GM21360 (cell line): ENCODE measurements at regions not wholly inside any gene's neighbourhood (a gene's known extent, or its start where the extent isn't known, plus 50 kb on each side); places are given as distances from the start of the nearest gene placed in this dataset.

Experiments used
- ATAC-seq: cut with Tn5 transposase; IDR thresholded peaks from one replicate; pipeline ENCODE4 v1.9.1; 2021; ENCODE audit warnings: mild to moderate bottlenecking, moderate library complexity; ENCODE audit not compliant: unreplicated experiment

DNA sequence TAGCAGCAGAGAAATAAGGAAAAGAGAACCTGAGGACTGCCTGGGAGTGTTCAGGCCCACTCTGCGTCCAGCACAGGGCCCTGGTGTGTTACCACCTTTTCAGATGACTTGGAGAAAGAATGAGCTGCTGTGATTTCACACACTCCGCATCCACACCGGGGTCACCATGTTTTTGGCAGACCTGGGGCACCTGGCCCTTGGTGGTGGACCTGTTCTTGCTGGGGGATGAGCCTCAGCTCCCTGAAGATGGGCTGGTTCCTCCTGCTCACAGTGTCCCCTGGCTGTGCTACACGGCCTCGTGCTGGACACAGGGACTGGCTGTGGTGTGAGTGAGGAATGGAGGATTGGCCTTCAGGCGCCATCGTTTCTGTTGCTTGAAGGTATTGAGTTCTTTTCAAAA lies 1381.4 kb downstream of the TBC1D22A start:
- ATAC-seq, result no peak

DNA sequence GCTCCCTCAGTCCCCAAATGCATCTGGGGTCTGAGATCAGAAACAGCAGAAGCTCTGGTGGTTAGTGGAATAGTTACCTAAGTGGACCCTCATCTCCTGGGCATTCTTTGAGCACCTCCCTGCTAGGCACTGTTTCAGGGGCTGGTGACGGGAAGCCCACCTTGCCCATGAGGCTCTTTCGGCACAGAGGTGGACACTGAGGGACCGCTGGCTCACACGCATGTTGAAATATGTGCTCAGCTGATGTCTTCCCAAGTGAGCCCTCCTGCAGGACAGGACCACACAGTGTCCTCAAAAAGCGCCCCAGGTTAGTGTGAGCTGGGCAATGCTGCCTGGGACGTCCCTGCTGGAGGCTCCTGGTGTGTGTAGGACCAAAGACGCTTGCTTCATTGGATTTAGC lies 1379.9 kb downstream of the TBC1D22A start:
- ATAC-seq, result no peak

DNA sequence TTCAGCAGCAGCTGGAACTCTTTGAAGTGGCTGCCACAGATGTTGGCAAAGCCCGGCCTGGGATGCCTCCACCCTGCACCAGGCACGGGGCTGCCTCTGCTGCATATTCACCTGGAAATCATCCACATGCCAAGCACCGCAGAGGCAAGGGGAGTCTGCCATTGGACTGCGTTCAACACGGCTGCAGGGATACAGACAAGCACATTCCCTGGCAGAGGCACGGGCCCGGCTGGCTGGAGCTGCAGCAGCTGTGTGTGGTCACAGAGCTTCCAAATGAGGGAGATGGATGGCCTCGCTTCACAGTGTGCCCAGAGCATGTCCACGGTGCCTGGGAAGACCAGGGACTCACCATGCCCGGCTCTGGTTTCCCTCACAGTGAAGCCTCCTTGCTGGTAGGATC lies 1378.9 kb downstream of the TBC1D22A start:
- ATAC-seq, result no peak

DNA sequence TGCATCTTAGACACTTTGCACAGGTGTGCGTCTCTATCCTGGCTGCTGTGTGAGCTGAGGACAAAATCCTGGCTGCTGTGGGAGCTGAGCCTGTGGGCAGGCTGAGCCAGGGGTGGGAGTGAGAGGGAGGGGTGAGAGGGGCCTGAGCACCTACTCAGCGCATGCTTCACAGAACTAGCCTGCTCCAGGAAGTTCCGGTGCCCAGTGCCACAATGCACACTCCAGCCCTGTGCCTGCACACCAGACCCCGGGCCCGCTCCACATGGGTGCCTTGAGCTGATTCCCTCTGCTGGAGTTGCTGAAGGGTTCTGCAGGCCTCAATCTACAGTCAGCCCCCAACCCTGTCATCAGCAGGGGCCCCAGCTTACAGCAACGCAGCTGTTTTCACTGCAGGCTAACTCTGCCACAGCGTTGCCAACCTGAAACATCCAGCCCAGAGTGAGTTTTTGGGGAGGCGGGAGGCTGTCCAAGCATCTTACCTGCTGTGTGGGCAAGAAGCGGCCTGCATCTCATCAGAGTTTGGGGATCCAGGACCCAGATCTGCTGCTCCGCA lies 1377.9 kb downstream of the TBC1D22A start:
- ATAC-seq, result no peak

DNA sequence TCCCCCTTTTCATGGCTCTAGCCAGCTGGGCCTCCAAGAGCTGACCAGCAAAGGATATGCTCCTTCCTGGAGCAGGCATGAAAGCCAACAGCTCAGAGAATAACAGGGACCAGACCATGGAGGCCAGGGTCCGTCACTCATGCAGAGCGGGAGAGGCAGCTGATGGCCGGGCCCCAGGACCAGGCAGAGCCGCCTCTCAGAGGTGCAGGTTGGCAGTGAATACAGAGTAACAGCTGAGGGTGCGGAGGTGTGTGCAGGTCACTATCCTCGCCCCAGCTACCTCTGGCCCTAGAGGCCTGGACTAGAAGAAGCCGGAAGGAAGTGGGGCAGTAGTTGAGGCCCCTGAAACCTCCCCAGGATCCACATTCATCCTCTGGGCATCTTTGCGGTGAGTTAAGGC lies 1377.3 kb downstream of the TBC1D22A start:
- no peak for ATAC-seq

DNA sequence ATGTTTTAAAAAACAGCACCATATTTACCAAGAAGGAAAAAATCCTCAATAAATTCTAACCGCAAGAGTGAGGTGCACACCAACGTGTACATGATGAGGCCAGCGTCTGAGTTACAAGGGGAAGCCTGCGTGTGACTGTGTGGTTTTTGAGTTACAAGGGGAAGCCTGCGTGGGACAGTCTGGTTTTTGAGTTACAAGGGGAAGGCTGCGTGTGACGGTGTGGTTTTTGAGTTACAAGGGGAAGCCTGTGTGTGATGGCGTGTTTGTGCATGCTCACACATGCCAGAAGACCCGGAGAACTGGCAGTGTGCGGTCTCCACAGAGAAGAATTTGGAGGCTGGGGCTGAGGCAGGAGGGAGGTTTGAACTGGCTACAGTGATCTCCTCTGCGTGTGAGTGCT lies 1376.4 kb downstream of the TBC1D22A start:
- ATAC-seq, result no peak

DNA sequence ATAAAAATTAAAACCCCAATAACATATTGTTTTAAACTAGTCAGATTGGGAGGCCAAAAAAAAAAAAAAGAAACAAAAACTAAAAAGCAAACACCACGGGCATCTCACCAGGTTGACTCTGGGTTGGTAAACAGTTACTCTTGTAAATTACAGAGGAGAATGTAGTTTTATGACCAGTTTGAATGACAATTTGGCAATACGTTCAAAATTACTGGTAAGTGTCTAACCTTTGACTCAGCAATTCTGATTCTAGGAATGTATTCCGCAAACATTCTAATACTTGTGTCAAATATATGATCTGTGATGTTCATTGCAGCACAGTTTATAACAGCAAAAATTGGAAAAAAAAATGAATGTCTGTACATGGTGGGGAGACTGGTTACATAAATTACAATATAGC lies 1376.0 kb downstream of the TBC1D22A start:
- ATAC-seq, result no peak

DNA sequence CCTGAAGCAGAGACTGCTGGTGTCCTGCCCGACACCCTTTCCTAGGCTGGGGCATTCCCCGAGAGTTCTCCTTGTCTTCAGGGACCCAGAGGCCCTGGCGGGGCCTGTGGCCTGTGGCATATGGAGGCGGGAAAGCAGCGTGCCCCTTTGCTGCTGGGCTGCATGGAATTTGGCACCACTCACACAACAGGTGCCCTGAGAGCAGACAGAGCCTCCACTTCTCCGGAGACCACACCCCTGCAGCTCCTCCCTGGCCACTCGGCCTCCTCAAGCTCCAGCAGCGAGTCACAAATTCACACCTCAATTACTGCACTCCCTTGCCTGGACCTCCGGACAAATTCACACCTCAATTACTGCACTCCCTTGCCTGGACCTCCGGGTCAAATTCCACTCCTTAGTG lies 1375.2 kb downstream of the TBC1D22A start:
- ATAC-seq, result no peak

DNA sequence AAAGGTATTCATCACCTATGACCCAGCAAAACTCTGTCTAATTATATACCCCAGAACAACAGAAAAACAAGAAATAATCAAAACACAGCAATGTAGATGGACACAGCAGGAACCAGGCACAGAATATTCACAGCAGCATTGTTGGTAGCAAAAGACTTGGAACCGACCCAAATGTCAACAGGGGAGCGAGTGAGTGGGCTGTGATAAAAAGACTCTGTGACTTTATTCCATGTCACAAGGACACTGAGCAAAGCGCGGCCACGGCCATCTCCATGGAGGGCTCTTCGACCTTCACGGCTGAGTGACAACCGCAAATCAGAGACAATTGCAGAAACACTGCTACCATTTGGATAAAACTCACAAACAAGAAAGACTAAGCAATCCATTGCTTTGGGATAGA lies 1373.1 kb downstream of the TBC1D22A start:
- no peak for ATAC-seq

DNA sequence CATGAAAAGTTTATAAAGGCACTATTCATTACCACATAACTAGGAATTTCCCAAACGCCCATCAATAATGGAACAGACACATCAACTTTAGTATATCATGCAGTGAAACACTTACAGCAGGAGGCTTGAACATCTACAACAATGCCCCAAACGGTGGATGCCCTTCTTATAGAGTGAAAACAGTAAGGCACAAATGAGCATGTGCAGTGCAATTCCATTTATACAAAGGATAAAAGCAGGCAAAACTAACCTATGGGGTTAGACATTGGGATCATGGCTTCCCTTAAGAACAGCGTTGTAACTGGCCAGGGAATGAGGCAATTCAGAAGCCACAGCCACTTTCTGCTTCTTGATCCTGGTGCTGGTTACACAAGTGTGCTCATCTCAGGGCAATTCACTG lies 1363.0 kb downstream of the TBC1D22A start:
- ATAC-seq, result no peak

DNA sequence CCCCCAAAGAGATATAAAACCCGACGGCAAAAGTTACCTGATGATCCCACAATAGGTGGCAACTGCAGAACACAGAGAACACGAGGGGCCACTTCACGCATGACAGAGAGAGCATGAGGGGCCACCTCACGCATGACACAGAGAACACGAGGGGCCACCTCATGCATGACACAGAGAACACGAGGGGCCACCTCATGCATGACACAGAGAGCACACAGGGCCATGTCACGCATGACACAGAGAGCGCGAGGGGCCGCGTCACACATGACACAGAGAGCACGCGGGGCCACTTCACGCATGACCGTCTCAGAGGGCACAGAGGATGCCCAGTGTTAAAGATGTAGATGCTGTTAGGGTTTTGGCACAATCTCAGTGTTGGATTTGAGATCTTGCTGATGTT lies 1359.5 kb downstream of the TBC1D22A start:
- no peak for ATAC-seq

DNA sequence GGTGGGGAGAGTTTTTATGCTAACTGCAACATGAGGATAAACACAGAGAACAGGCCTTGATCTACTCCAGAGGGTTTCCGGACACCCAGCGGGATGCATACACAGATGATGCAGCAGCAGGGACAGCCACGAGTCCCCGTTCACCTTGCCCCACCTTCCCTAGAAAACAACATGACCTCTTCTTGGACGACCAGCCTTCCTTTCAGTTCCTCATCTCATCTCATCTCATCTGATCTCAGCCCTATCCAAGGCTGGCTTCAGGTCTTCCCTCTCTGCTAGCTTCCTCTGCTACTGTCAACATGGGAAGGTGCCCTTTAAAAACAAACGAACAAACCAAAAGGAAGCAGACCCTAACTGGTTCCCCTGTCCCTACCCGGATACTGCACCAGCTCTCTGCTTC lies 1356.2 kb downstream of the TBC1D22A start:
- no peak for ATAC-seq

DNA sequence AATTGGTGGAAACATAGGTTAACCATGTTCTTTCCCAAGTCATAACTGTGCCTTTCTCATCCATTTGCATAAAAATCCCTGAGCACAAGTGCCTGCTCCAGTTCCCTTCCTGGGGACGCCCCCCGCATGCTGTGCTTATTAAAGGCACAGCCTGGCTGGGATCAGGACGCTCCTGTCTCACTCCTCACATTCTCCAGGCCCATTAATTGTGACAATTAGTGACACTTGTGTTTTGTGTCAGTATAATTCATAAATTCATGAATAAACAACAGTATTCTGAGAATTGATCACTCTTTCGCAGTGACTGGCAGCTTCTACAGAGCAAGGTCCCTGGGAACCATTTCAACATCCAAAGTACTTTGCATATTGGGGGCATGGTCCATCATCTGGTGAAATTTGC lies 1354.4 kb downstream of the TBC1D22A start:
- ATAC-seq, result no peak

DNA sequence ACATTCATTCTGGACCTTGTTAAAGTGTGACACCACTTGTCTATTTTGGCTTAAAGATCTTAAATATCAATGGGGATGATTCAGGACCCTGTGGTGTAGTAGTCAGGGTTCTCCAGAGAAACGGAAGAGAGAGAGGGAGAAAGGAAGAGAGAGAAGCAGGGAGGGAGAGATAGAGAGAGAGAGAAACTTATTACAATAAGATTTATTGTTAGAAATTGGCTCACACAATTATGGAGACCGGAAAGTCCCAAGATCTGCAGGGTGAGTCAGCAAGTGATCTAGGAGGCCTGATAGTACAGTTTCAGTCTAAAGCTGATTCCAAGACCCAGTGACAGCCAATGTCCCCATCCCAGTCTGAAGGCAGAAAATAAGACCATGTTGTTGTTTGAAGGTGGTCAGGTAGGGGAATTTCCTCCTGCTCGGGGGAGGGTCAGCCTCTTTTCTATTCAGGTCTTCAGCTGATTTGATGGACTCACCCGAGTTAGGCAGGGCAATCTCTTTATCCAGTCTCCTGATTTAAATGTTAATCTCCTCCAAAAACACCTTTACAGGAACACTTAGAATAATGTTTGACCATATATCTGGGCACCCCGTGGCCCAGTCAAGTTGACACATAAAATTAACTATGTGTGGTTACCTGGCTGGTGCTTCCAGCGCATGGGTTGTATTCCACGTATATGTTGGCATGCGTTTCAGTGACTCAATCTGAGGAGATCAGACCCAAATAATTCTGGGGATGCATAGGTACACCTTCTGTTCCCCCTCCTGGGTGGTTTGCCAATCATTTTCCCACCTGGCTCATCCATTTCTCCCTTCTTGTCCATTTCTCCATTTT lies 1350.5 kb downstream of the TBC1D22A start:
- no peak for ATAC-seq

DNA sequence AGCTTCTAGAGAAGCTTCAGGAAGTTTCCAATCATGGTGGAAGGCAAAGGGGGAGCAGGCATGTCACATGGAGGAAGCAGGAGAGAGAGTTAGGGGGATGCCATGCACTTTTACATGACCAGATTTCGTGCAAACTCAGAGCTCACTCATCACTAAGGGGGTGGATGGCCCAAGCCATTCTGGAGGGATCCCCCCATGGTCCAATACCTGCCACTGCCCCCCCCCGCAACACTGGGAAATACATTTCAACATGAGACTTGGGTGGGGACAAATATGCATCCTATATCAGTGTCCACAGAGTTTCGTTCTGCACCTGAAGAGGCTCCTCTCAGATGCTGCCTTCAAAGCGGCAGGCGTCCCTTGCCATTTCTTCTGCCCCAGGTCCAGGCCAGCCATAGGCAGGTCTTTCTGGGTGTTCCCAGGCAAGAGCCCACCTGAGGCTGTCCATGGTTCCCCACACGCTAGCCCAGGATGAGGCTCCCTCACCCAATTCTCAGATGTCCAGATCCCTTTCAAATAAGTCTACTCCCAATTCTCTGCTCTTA lies 1344.3 kb downstream of the TBC1D22A start:
- no peak for ATAC-seq

DNA sequence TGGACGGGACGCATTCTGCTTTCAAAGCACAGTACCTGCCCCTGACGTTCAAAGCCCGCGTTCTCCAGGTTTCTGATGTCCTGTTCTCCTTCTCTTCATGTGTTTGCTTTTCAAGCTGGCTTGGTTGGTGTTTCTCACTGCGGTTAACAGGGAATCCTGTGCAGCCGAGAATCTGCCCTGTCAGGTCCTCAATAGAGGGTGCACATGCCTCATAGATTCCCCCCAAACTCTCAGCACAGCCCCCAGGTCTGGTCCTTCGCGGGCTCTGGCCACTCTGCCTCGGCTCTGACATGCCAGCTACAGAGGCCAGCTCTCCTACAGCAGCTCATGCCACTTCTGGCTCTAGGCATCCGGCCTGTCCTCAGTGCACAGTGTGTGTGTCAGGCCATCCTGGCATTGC lies 1343.8 kb downstream of the TBC1D22A start:
- ATAC-seq, result no peak

DNA sequence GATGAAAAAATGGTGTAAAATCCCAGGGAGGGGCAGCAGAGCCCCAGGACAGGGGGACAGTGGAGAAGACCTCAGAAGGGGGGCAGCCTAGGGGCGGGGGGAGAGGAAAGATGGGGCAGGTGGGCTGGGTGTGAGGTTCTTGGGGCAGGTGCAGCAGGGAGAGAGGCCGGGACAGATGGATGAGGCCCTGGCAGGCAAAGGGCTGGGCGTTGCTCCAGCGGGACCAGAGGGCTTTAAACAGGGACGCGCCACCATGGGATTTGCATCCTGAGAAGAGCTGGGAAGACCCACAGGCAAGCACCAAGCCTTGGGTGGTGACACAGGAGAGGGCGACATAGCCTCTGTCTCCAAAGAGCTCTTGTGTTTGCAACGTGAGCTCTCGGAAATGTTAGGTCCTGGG lies 1342.8 kb downstream of the TBC1D22A start:
- no peak for ATAC-seq

DNA sequence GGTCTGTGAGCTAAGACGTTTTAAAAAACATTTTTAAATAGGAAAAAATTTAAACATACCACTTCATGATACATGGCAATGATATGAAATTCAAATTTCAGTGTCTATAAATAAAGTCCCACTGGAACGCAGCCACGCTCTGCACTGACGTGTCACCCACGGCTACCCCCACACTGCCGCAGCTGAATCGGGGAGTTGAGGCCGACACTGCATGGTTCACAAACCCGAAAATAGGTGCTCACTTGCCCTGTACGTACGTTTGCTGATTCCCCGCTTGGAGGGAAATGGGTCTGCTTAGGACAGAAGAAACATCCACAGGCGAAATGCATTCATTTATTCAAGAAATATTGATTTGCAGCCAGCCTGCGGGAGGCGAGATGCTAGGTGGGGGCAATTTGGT lies 1342.3 kb downstream of the TBC1D22A start:
- no peak for ATAC-seq

DNA sequence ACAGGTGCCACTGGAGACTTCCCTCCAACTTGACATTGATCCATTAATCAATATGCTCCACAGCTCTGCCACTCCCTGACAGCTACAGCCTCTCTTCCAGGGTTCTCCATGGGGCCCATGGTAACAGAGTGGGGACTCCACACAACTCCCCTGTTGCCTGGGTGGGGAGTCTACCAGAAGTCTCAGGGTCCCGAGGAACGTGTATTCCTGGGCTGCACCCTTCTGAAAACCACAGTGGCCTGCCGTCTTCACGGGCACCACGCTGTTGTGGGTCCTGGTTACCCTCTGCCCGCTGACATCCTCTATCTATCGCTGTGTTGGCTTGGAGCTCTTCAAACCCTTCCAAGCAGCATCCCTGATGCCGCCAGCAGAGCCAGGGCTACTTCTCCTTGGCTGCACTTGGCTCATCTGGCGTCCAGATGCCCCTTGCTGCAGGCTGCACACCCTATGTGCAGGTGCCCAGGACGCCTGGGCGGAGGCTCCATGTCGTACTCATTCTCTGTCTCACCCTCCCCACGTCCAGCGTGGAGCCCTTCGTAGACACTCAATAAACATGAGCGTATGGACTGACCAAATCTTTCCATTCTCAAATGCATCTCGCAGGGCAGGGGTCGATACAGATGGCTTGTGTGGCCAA lies 1341.8 kb downstream of the TBC1D22A start:
- no peak for ATAC-seq

DNA sequence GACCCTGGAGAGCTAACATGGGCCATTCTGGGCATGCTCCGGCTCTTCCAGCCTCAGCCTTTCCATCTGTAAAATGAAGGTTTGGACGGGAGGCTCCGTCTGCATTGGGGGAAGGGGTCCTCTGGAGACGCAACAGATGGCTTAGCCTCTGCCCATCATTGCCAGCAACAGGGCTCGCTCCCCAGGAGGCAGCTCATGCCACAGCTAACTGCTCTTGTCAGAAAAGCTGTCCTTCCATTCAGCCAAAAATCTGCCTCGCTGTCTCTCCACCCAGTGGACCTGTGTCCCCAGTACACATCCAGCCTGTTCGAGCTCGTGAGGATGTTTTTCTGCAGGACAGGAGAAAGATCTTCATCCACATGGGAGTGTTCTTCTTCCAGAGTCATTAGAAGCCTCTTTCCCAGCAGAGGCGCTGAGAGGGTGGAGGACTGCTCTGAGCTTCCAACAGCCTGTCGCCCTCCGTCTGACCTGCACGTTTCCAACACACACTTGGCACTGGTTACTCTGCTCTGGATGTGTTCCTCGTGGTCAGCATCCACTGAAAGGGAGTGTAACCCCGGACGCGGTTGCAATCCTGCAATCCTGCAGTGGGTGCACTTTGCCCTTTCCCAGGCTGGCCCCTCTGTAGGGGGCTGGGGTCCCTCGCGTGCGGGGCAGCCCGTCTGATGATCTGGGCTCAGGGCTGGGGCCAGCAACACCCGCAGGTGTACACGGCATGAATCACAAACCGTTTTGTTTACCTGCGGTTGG lies 1340.9 kb downstream of the TBC1D22A start:
- no peak for ATAC-seq

DNA sequence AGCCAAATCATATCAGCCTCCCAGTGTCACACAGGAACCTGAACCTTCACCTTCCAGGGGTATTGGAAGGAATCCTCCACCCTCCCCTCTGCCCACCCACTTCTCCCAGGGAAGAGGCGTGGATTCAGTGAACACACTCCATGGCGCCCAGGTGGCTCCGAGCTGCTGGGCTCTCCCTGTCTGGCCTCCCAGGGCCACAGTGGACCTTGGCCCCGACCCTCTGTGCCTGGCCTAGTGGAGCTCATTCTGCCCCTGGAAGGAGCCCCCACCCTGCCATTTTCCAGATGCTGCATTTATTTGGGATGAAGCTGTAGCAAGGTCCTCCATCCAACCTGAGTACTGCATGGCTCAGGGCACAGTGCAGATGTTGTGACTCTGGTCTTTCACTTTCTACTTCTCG lies 1340.1 kb downstream of the TBC1D22A start:
- ATAC-seq, result no peak
